GM23338 (cell line): ENCODE measurements at regions not wholly inside any gene's neighbourhood (a gene's known extent, or its start where the extent isn't known, plus 50 kb on each side); places are given as distances from the start of the nearest gene placed in this dataset.

ENCODE experiments used
- ATAC-seq: fragments of 200-7000 bp; cut with Tn5 transposase; 3 replicates; pipeline ENCODE4 v1.9.1; 2020
- DNase-seq: peaks from one replicate; pipeline ENCODE4 v3.0.0-alpha.2; 2015; ENCODE audit warnings: low spot score
- H2AFZ ChIP-seq: fragments of 200-600 bp; sonication (generic); 2 replicates; pipeline ENCODE4 v1.8.0; 2016; ENCODE audit warnings: antibody characterized with exemption, mild to moderate bottlenecking, moderate library complexity
- H3F3A ChIP-seq: fragments of 200-600 bp; sonication (generic); replicated peaks from 2 replicates; pipeline ENCODE4 v1.8.0; 2017; ENCODE audit warnings: antibody characterized with exemption, mixed run types, low read depth
- H3K27ac ChIP-seq: fragments of 200-600 bp; sonication (generic); 2 replicates; pipeline ENCODE4 v1.6.1; 2016; ENCODE audit warnings: low read depth
- H3K27me3 ChIP-seq: fragments of 200-600 bp; sonication (generic); 2 replicates; pipeline ENCODE4 v1.8.0; 2016; ENCODE audit warnings: mild to moderate bottlenecking, mixed run types, moderate library complexity; ENCODE audit not compliant: insufficient read depth
- H3K36me3 ChIP-seq: fragments of 200-600 bp; sonication (generic); 2 replicates; pipeline ENCODE4 v1.8.0; 2016; ENCODE audit warnings: mild to moderate bottlenecking; ENCODE audit not compliant: insufficient read depth
- H3K4me1 ChIP-seq: fragments of 200-600 bp; sonication (generic); 2 replicates; pipeline ENCODE4 v1.8.0; 2016; ENCODE audit warnings: mild to moderate bottlenecking, moderate library complexity; ENCODE audit not compliant: insufficient read depth
- H3K4me2 ChIP-seq: fragments of 200-600 bp; sonication (generic); 2 replicates; pipeline ENCODE4 v1.7.1; 2017; ENCODE audit warnings: mixed run types
- H3K4me3 ChIP-seq: fragments of 200-600 bp; sonication (generic); 2 replicates; pipeline ENCODE4 v1.6.1; 2016; ENCODE audit warnings: mixed run types
- H3K79me2 ChIP-seq: fragments of 200-600 bp; sonication (generic); replicated peaks from 2 replicates; pipeline ENCODE4 v1.8.0; 2017; ENCODE audit warnings: mild to moderate bottlenecking; ENCODE audit not compliant: insufficient read depth
- H3K9me2 ChIP-seq: fragments of 200-600 bp; sonication (generic); 2 replicates; pipeline ENCODE4 v1.8.0; 2017; ENCODE audit not compliant: insufficient read depth
- H4K20me1 ChIP-seq: fragments of 200-600 bp; sonication (generic); replicated peaks from 2 replicates; pipeline ENCODE4 v1.8.0; 2017; ENCODE audit warnings: mild to moderate bottlenecking; ENCODE audit not compliant: insufficient read depth
- H3K27ac Mint-ChIP-seq: 2 replicates; pipeline ENCODE4 v1.8.0; 2020; ENCODE audit warnings: inconsistent platforms, mild to moderate bottlenecking, moderate library complexity, mixed read lengths
- H3K27me3 Mint-ChIP-seq: 3 replicates; pipeline ENCODE4 v1.8.0; 2022; ENCODE audit warnings: low read depth, mild to moderate bottlenecking, moderate library complexity, mixed read lengths, inconsistent platforms; ENCODE audit not compliant: insufficient read depth, poor library complexity
- H3K36me3 Mint-ChIP-seq: 3 replicates; pipeline ENCODE4 v1.8.0; 2021; ENCODE audit warnings: low read depth, mild to moderate bottlenecking, inconsistent platforms, moderate library complexity, mixed read lengths
- H3K4me1 Mint-ChIP-seq: 3 replicates; pipeline ENCODE4 v1.8.0; 2020; ENCODE audit warnings: mild to moderate bottlenecking, inconsistent platforms, mixed read lengths
- H3K4me3 Mint-ChIP-seq: 3 replicates; pipeline ENCODE4 v1.8.0; 2021; ENCODE audit warnings: moderate library complexity, mild to moderate bottlenecking, inconsistent platforms, mixed read lengths
- H3K9me3 Mint-ChIP-seq: 3 replicates; pipeline ENCODE4 v1.8.0; 2020; ENCODE audit warnings: moderate library complexity, mild to moderate bottlenecking, inconsistent platforms, mixed read lengths
- CREB1 ChIP-seq: fragments of 250-450 bp; sonication (Bioruptor Pico); IDR thresholded peaks from 2 replicates; pipeline ENCODE4 v1.5.0; 2020; ENCODE audit warnings: low read depth, mild to moderate bottlenecking, moderate library complexity
- EZH2 ChIP-seq: fragments of 200-600 bp; sonication (generic); IDR thresholded peaks from one replicate; pipeline ENCODE4 v1.8.0; 2017; ENCODE audit warnings: antibody characterized with exemption, mild to moderate bottlenecking, low read depth; ENCODE audit not compliant: unreplicated experiment
- EZH2phosphoT487 ChIP-seq: fragments of 200-600 bp; sonication (generic); IDR thresholded peaks from one replicate; pipeline ENCODE4 v1.8.1; 2018; ENCODE audit warnings: antibody characterized with exemption; ENCODE audit not compliant: unreplicated experiment
- JUNB ChIP-seq: IDR thresholded peaks from one replicate; pipeline ENCODE4 v1.6.1; 2016; ENCODE audit warnings: antibody characterized with exemption; ENCODE audit not compliant: unreplicated experiment
- NANOG ChIP-seq: IDR thresholded peaks from 2 replicates; pipeline ENCODE4 v1.6.1; 2016; ENCODE audit warnings: antibody characterized with exemption, borderline replicate concordance
- POLR2AphosphoS5 ChIP-seq: IDR thresholded peaks from 2 replicates; pipeline ENCODE4 v1.6.1; 2016; ENCODE audit warnings: antibody characterized with exemption, low read depth
- STAT1 ChIP-seq: IDR thresholded peaks from one replicate; pipeline ENCODE4 v1.6.1; 2016; ENCODE audit warnings: antibody characterized with exemption; ENCODE audit not compliant: unreplicated experiment
- ZNF331 ChIP-seq: fragments of 250-450 bp; sonication (Bioruptor Pico); IDR thresholded peaks from 2 replicates; pipeline ENCODE4 v1.5.0; 2020; ENCODE audit warnings: low read depth, mild to moderate bottlenecking, moderate library complexity
- TF ChIP-seq, protein P1 (sequence below), 2 experiments: fragments of 200-600 bp in 1 of 2; sonication (generic) in 1 of 2; conservative IDR thresholded peaks; 2 replicates each; pipeline versions ENCODE4 v1.5.1 to v1.6.1; 2016 to 2017; ENCODE audit warnings: antibody characterized with exemption in 2 of 2, low read depth in 2 of 2, mild to moderate bottlenecking in 2 of 2, moderate library complexity in 1 of 2
- TF ChIP-seq, protein P2 (sequence below): IDR thresholded peaks from 2 replicates; pipeline ENCODE4 v1.6.1; 2016; ENCODE audit warnings: antibody characterized with exemption
- TF ChIP-seq, protein P3 (sequence below): fragments of 250-450 bp; sonication (Bioruptor Pico); IDR thresholded peaks from 2 replicates; pipeline ENCODE4 v1.5.0; 2020; ENCODE audit warnings: mild to moderate bottlenecking, moderate library complexity
- TF ChIP-seq, protein P4 (sequence below): IDR thresholded peaks from one replicate; pipeline ENCODE4 v1.6.1; 2018; ENCODE audit warnings: antibody characterized with exemption; ENCODE audit not compliant: unreplicated experiment

DNA sequence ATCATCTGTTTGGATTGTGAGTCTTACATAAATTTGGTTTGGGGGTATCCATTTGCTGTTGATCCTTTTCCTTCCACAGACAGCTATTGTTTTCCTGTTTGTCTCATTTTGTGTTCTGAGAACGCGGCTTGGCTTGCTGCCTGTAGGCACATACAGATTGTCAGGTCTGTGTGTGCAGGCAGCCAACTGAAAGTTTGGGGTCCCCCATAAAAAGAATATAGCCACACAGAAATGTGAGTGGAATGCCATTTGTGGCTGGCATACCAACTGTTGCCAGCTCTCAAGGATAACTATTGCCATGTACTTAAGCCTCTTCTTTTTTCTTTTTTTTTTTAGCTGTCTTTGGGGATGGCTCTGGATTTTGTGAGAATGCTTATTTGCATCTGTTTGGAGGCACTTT, 1308.0 kb downstream of the ROBO1 start (continued):
- TF ChIP-seq, protein P1, sequence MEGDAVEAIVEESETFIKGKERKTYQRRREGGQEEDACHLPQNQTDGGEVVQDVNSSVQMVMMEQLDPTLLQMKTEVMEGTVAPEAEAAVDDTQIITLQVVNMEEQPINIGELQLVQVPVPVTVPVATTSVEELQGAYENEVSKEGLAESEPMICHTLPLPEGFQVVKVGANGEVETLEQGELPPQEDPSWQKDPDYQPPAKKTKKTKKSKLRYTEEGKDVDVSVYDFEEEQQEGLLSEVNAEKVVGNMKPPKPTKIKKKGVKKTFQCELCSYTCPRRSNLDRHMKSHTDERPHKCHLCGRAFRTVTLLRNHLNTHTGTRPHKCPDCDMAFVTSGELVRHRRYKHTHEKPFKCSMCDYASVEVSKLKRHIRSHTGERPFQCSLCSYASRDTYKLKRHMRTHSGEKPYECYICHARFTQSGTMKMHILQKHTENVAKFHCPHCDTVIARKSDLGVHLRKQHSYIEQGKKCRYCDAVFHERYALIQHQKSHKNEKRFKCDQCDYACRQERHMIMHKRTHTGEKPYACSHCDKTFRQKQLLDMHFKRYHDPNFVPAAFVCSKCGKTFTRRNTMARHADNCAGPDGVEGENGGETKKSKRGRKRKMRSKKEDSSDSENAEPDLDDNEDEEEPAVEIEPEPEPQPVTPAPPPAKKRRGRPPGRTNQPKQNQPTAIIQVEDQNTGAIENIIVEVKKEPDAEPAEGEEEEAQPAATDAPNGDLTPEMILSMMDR (conservative IDR thresholded peaks at IDR 0.05; ENCODE audit: low read depth in 2 of 2) = no peak
- TF ChIP-seq EZH2phosphoT487 = no peak
- TF ChIP-seq EZH2 = no peak
- no peak for TF ChIP-seq NANOG
- no peak for TF ChIP-seq CREB1
- TF ChIP-seq, protein P2, sequence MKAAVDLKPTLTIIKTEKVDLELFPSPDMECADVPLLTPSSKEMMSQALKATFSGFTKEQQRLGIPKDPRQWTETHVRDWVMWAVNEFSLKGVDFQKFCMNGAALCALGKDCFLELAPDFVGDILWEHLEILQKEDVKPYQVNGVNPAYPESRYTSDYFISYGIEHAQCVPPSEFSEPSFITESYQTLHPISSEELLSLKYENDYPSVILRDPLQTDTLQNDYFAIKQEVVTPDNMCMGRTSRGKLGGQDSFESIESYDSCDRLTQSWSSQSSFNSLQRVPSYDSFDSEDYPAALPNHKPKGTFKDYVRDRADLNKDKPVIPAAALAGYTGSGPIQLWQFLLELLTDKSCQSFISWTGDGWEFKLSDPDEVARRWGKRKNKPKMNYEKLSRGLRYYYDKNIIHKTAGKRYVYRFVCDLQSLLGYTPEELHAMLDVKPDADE = no peak

DNA sequence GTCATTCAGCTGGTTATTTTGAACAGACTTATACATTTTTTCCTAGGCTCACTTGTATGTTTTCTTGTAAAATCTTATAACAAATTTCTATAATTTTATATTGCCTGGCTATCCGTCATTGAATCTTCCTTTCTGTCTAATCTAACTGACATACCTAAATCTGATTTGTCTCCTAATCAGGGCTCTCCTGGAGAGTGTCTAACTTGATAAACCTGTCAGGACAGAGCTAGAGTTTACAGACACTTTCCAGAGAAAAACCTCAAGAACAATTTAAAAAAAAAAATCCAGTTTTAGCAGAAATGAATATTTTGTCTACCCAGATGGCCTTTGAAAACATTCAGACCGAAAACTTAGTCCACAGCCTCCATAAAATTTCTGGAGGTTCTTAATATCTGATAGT, 1305.8 kb downstream of the ROBO1 start:
- Histone ChIP-seq H3F3A (no peaks in the 10 kb centered on the region), H3K27ac (no peak overlapping the region), H3K4me2 (no peak overlapping the region), H4K20me1 (no peaks in the 10 kb centered on the region), H3K27me3 (no peaks in the 10 kb centered on the region), H3K9me2 (peaks cover 8% of the 10 kb centered on the region), H2AFZ (no peak overlapping the region), H3K79me2 (no peaks in the 10 kb centered on the region), H3K36me3 (no peaks in the 10 kb centered on the region; the same call in 1 of the 2 replicates), H3K4me3 (no peak overlapping the region), H3K4me1 (peaks cover 13% of the 10 kb centered on the region)
- H3K4me1 Mint-ChIP-seq = peaks cover 13% of the 10 kb centered on the region
- H3K9me3 Mint-ChIP-seq = peaks cover 33% of the 10 kb centered on the region
- no peak for ATAC-seq
- H3K27ac Mint-ChIP-seq = no peak overlapping the region
- H3K36me3 Mint-ChIP-seq = peaks cover 27% of the 10 kb centered on the region
- no peak for DNase-seq
- H3K27me3 Mint-ChIP-seq = peaks cover 3% of the 10 kb centered on the region
- no peak overlapping the region for H3K4me3 Mint-ChIP-seq
- TF ChIP-seq STAT1 = no peak
- TF ChIP-seq, protein P2 = no peak
- TF ChIP-seq JUNB = no peak
- TF ChIP-seq EZH2phosphoT487 = no peak
- TF ChIP-seq, protein P3, sequence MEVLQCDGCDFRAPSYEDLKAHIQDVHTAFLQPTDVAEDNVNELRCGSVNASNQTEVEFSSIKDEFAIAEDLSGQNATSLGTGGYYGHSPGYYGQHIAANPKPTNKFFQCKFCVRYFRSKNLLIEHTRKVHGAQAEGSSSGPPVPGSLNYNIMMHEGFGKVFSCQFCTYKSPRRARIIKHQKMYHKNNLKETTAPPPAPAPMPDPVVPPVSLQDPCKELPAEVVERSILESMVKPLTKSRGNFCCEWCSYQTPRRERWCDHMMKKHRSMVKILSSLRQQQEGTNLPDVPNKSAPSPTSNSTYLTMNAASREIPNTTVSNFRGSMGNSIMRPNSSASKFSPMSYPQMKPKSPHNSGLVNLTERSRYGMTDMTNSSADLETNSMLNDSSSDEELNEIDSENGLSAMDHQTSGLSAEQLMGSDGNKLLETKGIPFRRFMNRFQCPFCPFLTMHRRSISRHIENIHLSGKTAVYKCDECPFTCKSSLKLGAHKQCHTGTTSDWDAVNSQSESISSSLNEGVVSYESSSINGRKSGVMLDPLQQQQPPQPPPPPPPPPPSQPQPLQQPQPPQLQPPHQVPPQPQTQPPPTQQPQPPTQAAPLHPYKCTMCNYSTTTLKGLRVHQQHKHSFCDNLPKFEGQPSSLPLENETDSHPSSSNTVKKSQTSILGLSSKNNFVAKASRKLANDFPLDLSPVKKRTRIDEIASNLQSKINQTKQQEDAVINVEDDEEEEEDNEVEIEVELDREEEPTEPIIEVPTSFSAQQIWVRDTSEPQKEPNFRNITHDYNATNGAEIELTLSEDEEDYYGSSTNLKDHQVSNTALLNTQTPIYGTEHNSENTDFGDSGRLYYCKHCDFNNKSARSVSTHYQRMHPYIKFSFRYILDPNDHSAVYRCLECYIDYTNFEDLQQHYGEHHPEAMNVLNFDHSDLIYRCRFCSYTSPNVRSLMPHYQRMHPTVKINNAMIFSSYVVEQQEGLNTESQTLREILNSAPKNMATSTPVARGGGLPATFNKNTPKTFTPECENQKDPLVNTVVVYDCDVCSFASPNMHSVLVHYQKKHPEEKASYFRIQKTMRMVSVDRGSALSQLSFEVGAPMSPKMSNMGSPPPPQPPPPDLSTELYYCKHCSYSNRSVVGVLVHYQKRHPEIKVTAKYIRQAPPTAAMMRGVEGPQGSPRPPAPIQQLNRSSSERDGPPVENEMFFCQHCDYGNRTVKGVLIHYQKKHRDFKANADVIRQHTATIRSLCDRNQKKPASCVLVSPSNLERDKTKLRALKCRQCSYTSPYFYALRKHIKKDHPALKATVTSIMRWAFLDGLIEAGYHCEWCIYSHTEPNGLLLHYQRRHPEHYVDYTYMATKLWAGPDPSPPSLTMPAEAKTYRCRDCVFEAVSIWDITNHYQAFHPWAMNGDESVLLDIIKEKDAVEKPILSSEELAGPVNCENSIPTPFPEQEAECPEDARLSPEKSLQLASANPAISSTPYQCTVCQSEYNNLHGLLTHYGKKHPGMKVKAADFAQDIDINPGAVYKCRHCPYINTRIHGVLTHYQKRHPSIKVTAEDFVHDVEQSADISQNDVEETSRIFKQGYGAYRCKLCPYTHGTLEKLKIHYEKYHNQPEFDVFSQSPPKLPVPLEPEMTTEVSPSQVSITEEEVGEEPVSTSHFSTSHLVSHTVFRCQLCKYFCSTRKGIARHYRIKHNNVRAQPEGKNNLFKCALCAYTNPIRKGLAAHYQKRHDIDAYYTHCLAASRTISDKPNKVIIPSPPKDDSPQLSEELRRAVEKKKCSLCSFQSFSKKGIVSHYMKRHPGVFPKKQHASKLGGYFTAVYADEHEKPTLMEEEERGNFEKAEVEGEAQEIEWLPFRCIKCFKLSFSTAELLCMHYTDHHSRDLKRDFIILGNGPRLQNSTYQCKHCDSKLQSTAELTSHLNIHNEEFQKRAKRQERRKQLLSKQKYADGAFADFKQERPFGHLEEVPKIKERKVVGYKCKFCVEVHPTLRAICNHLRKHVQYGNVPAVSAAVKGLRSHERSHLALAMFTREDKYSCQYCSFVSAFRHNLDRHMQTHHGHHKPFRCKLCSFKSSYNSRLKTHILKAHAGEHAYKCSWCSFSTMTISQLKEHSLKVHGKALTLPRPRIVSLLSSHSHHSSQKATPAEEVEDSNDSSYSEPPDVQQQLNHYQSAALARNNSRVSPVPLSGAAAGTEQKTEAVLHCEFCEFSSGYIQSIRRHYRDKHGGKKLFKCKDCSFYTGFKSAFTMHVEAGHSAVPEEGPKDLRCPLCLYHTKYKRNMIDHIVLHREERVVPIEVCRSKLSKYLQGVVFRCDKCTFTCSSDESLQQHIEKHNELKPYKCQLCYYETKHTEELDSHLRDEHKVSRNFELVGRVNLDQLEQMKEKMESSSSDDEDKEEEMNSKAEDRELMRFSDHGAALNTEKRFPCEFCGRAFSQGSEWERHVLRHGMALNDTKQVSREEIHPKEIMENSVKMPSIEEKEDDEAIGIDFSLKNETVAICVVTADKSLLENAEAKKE (CRISPR knock-in tag) = no peak
- no peak for TF ChIP-seq ZNF331 (CRISPR knock-in tag)
- TF ChIP-seq NANOG = no peak
- no peak for TF ChIP-seq POLR2AphosphoS5
- TF ChIP-seq, protein P4, sequence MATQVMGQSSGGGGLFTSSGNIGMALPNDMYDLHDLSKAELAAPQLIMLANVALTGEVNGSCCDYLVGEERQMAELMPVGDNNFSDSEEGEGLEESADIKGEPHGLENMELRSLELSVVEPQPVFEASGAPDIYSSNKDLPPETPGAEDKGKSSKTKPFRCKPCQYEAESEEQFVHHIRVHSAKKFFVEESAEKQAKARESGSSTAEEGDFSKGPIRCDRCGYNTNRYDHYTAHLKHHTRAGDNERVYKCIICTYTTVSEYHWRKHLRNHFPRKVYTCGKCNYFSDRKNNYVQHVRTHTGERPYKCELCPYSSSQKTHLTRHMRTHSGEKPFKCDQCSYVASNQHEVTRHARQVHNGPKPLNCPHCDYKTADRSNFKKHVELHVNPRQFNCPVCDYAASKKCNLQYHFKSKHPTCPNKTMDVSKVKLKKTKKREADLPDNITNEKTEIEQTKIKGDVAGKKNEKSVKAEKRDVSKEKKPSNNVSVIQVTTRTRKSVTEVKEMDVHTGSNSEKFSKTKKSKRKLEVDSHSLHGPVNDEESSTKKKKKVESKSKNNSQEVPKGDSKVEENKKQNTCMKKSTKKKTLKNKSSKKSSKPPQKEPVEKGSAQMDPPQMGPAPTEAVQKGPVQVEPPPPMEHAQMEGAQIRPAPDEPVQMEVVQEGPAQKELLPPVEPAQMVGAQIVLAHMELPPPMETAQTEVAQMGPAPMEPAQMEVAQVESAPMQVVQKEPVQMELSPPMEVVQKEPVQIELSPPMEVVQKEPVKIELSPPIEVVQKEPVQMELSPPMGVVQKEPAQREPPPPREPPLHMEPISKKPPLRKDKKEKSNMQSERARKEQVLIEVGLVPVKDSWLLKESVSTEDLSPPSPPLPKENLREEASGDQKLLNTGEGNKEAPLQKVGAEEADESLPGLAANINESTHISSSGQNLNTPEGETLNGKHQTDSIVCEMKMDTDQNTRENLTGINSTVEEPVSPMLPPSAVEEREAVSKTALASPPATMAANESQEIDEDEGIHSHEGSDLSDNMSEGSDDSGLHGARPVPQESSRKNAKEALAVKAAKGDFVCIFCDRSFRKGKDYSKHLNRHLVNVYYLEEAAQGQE = no peak
